ENCODE measurements at regions not wholly inside any gene's neighbourhood (a gene's known extent, or its start where the extent isn't known, plus 50 kb on each side); places are given as distances from the start of the nearest gene placed in this dataset.

DNA sequence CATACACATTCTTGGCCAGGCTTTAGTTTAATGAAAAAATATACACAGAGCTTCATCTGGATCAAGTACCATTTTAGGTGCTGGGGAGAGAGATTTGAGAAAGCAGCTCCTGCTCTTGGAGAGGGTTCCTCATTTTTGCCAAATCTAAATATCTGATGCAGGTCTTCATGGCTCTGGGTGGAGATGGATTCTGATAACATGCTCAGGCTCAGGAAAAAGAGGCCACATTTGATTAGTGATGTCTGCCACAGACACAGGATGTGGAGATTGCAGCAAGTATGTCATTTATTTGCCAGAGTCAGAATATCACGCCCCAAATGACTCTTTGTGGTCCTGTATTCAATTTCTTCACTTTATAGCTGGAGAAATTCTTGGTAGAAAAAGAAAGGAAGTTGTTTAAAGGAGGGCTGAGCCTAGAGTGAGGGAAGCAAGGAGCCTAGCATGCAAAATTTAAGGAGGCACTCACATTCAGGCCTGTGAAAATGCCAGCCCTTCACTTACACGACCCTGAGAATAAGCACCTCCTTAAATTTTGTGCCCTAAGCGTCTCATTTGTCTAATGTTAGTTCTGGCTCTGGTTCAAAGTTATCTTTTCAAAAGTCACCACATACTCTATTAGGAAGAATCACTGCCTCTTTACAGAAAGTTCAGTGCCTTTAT lies 492.9 kb upstream of the TBX3 start:
- no peak for TF ChIP-seq EZH2phosphoT487 (IDR thresholded peaks at IDR 0.05)
- TF ChIP-seq, protein P1, sequence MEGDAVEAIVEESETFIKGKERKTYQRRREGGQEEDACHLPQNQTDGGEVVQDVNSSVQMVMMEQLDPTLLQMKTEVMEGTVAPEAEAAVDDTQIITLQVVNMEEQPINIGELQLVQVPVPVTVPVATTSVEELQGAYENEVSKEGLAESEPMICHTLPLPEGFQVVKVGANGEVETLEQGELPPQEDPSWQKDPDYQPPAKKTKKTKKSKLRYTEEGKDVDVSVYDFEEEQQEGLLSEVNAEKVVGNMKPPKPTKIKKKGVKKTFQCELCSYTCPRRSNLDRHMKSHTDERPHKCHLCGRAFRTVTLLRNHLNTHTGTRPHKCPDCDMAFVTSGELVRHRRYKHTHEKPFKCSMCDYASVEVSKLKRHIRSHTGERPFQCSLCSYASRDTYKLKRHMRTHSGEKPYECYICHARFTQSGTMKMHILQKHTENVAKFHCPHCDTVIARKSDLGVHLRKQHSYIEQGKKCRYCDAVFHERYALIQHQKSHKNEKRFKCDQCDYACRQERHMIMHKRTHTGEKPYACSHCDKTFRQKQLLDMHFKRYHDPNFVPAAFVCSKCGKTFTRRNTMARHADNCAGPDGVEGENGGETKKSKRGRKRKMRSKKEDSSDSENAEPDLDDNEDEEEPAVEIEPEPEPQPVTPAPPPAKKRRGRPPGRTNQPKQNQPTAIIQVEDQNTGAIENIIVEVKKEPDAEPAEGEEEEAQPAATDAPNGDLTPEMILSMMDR (IDR thresholded peaks at IDR 0.05): no peak
